ENCODE measurements at regions not wholly inside any gene's neighbourhood (a gene's known extent, or its start where the extent isn't known, plus 50 kb on each side); places are given as distances from the start of the nearest gene placed in this dataset.

- DNase-seq (ENCODE audit: low read depth in 4 of 4, low spot score in 1 of 4): no peak
Measured at GRCh38 chr14:30484201-30484600, 74.8 kb upstream of the G2E3 start.

- DNase-seq (ENCODE audit: low read depth in 4 of 4, low spot score in 1 of 4): no peak
Measured at GRCh38 chr14:30484976-30485375, 74.0 kb upstream of the G2E3 start.

GRCh38 chr14:30496852-30497251, 62.1 kb upstream of the G2E3 start:
- no peak for DNase-seq (ENCODE audit: low read depth in 4 of 4, low spot score in 1 of 4)

- DNase-seq (ENCODE audit: low read depth in 4 of 4, low spot score in 1 of 4): no peak
Measured at GRCh38 chr14:30499358-30499757, 59.6 kb upstream of the G2E3 start.

- no peak for DNase-seq (ENCODE audit: low read depth in 4 of 4, low spot score in 1 of 4)
Measured at GRCh38 chr14:30500222-30500621, 58.7 kb upstream of the G2E3 start.

- no peak for DNase-seq (ENCODE audit: low read depth in 4 of 4, low spot score in 1 of 4)
Measured at GRCh38 chr14:30507209-30507608, 51.7 kb upstream of the G2E3 start.

Data from stimulated activated CD4-positive, alpha-beta T cell treated with anti-CD3 and anti-CD28 coated beads, Interleukin-1b, Interleukin-23, amount 100 ng/mL, for 24 hours (primary cell).